Left lung (tissue), 4 donors: ENCODE measurements at regions not wholly inside any gene's neighbourhood (a gene's known extent, or its start where the extent isn't known, plus 50 kb on each side); places are given as distances from the start of the nearest gene placed in this dataset.

Experiments
- ATAC-seq: fragments of 200-7000 bp; cut with Tn5 transposase; one replicate; pipeline ENCODE4 v1.9.1; 2020; ENCODE audit warnings: moderate library complexity
- DNase-seq, 4 donors: peaks; one replicate each; pipeline ENCODE4 v3.0.0-alpha.2; 2013 to 2020
- H3K27ac ChIP-seq, 2 donors: fragments of 200-600 bp; sonication (generic) in 1 of 2; one replicate each; pipeline versions ENCODE4 v1.5.0 to v1.8.0; 2020 to 2021
- H3K27me3 ChIP-seq, 2 donors: fragments of 200-600 bp; sonication (generic) in 1 of 2; one replicate each; pipeline versions ENCODE4 v1.5.0 to v1.8.0; 2020 to 2021
- H3K36me3 ChIP-seq, 2 donors: fragments of 200-600 bp; sonication (generic) in 1 of 2; one replicate each; pipeline versions ENCODE4 v1.5.0 to v1.8.0; 2020 to 2021
- H3K4me1 ChIP-seq, 2 donors: fragments of 200-600 bp; one replicate each; pipeline ENCODE4 v1.8.0; 2021
- H3K4me3 ChIP-seq, 2 donors: fragments of 200-600 bp; sonication (generic) in 1 of 2; one replicate each; pipeline versions ENCODE4 v1.5.0 to v1.8.0; 2020 to 2021; ENCODE audit warnings: mild to moderate bottlenecking in 1 of 2
- H3K9me3 ChIP-seq, 2 donors: fragments of 200-600 bp; sonication (generic) in 1 of 2; one replicate each; pipeline versions ENCODE4 v1.5.0 to v1.8.0; 2020 to 2021
- CTCF ChIP-seq, 2 donors: fragments of 200-600 bp; sonication (generic) in 1 of 2; IDR thresholded peaks; one replicate each; pipeline versions ENCODE4 v1.5.0 to v1.8.0; 2021; ENCODE audit warnings: antibody characterized with exemption in 2 of 2
- intact Hi-C, 2 donors: fragments of 100-400 bp; cut with DNase I; formaldehyde crosslinking; loops; one replicate each; pipeline versions ENCODE4 v1.11.2 to v1.14.2; 2022
- donor health status: DM: no; HTN: yes; CAD: no.
- donor health status: DM: no; HTN: no; CAD: no.

- Histone ChIP-seq H3K4me3 (no peak overlapping the region), H3K9me3 (no peaks in the 10 kb centered on the region), H3K36me3 (no peaks in the 10 kb centered on the region), H3K4me1 (no peaks in the 10 kb centered on the region), H3K27me3 (no peaks in the 10 kb centered on the region), H3K27ac (no peak overlapping the region)
- intact Hi-C loops: no loop called here
- DNase-seq: no peak
- no peak for TF ChIP-seq CTCF (IDR thresholded peaks at IDR 0.05)
- no peak for ATAC-seq
Measured at GRCh38 chr18:34562252-34562870, 147.7 kb upstream of the DTNA start.

- DNase-seq: no peak
- no peak for ATAC-seq
- no peaks in the 10 kb centered on the region for H3K4me1 ChIP-seq
- no peak overlapping the region for H3K4me3 ChIP-seq
- no peak for TF ChIP-seq CTCF (IDR thresholded peaks at IDR 0.05)
- no peaks in the 10 kb centered on the region for H3K27me3 ChIP-seq
- H3K36me3 ChIP-seq: no peaks in the 10 kb centered on the region
- no peak overlapping the region for H3K27ac ChIP-seq
- H3K9me3 ChIP-seq: no peaks in the 10 kb centered on the region
- intact Hi-C loops: no loop called here
Measured at GRCh38 chr18:34567857-34568256, 142.2 kb upstream of the DTNA start.

GRCh38 chr18:34576622-34577021 lies 133.5 kb upstream of the DTNA start:
- H3K36me3 ChIP-seq: no peaks in the 10 kb centered on the region
- DNase-seq (no peak), ATAC-seq (no peak)
- no peak for TF ChIP-seq CTCF (IDR thresholded peaks at IDR 0.05)
- no peak overlapping the region for H3K4me3 ChIP-seq
- H3K4me1 ChIP-seq: no peaks in the 10 kb centered on the region
- H3K27me3 ChIP-seq: no peaks in the 10 kb centered on the region
- H3K9me3 ChIP-seq: no peaks in the 10 kb centered on the region
- no peak overlapping the region for H3K27ac ChIP-seq
- intact Hi-C loops: no loop called here

- Histone ChIP-seq H3K36me3 (no peaks in the 10 kb centered on the region), H3K27ac (no peak overlapping the region), H3K4me3 (no peak overlapping the region), H3K27me3 (no peaks in the 10 kb centered on the region), H3K9me3 (no peaks in the 10 kb centered on the region), H3K4me1 (no peaks in the 10 kb centered on the region)
- intact Hi-C loops: no loop called here
- TF ChIP-seq CTCF (IDR thresholded peaks at IDR 0.05): no peak
- DNase-seq: no peak
- ATAC-seq: no peak
Measured at GRCh38 chr18:34583895-34584294, 126.2 kb upstream of the DTNA start.

- Histone ChIP-seq H3K36me3 (no peaks in the 10 kb centered on the region), H3K9me3 (no peaks in the 10 kb centered on the region), H3K27me3 (no peaks in the 10 kb centered on the region), H3K27ac (no peak overlapping the region), H3K4me3 (no peak overlapping the region), H3K4me1 (no peaks in the 10 kb centered on the region)
- DNase-seq: no peak
- intact Hi-C loops: no loop called here
- no peak for ATAC-seq
- TF ChIP-seq CTCF (IDR thresholded peaks at IDR 0.05): no peak
Measured at GRCh38 chr18:34590503-34590902, 119.6 kb upstream of the DTNA start.
